HG02678 (cell line): ENCODE measurements at regions not wholly inside any gene's neighbourhood (a gene's known extent, or its start where the extent isn't known, plus 50 kb on each side); places are given as distances from the start of the nearest gene placed in this dataset.

ENCODE experiments used
- ATAC-seq: cut with Tn5 transposase; IDR thresholded peaks from one replicate; pipeline ENCODE4 v1.9.1; 2021; ENCODE audit warnings: mild to moderate bottlenecking, moderate library complexity; ENCODE audit not compliant: unreplicated experiment

DNA sequence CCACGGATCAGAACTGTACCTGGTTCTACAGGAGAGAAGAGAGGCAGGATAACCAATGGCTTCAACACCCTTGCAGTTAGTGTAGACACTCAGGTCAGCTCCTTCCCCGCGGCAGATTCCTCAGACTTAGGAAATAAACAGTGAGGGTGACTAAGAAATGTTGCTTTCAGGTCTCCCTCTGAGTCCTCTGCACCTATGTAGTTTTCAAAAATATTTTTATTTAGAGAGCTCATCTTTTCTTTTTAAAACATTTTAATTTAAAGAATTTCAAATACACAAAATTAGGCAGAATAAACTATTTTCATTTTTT is 195.2 kb downstream of the KLF12 start:
- no peak for ATAC-seq

- ATAC-seq = no peak
These were observed 195.7 kb downstream of the KLF12 start for GRCh38 chr13:73938372-73939070.

DNA sequence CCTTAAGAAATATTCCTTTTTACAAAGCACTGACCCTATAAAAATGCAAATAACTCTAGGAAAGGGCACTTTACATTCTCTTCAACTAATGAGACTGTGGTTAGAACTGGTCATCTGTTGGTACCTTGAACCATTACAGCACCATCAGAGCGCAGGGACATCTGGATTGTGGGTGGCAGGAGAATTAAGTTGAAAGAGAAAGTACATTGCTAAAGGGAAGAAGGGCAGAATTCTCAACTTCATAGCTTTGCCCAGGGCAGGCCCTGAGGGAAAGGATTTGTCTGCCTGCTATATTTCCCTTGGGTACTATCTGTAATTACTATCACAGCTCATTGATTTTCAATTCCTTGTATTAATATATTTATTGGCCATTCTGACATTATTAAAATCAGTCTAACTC is 196.8 kb downstream of the KLF12 start:
- no peak for ATAC-seq

- no peak for ATAC-seq
These were observed 198.2 kb downstream of the KLF12 start for GRCh38 chr13:73935991-73936390.

- no peak for ATAC-seq
These were observed 199.4 kb downstream of the KLF12 start for GRCh38 chr13:73934771-73935170.

- no peak for ATAC-seq
These were observed 200.0 kb downstream of the KLF12 start for GRCh38 chr13:73934215-73934641.

DNA sequence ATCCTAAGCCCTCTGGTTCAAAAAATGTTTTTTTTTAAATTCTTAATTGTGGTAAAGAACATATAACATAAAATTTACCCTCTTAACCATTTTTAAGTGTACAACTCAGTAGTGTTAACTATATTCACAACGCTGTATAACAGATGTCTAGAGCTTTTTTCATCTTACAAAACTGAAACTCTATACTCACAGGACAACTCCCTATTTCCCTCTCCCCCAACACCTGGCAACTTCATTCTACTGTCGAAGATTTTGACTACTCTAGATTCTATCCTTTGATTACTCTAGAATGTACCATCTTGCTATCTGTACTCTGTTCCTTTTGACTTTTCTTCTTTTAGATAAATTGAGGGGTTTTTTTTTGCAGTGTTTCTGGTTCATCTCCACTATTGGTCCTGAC is 200.4 kb downstream of the KLF12 start:
- ATAC-seq = peak; percentile 60

- ATAC-seq = no peak
These were observed 202.1 kb downstream of the KLF12 start for GRCh38 chr13:73932091-73932490.

DNA sequence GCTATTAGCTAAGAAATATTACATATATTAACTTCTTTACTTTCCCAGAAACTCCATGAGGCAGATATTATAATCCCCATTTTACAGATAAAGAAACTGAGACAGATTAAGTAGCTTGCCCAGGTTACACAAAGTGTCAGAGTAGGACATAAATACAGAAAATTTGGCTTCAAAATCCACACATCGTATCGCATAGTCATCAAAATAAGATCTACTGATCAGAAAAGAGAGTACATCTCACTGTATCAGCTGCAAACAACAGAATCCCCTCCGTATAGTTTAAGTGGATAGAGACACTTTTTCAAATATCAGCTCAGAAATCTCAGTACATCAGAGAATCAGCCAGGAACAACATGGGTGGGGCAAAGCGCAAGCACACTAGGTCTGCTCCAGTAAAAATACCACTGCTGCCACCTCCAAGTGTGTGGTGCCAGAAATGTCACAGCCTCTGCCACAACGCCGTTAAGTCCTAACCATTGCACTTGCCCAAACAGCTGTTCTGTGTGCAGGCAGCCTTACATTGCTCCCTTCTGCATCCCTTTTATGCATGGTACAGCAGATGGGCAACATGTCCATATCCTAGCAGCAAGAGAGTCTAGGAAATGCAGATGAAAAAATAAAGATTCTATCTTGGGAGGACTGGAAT is 204.8 kb downstream of the KLF12 start:
- no peak for ATAC-seq

- ATAC-seq = peak; percentile 81
These were observed 209.6 kb downstream of the KLF12 start for GRCh38 chr13:73924607-73925006.

GRCh38 chr13:73922493-73923393 is 211.5 kb downstream of the KLF12 start:
- ATAC-seq = no peak

DNA sequence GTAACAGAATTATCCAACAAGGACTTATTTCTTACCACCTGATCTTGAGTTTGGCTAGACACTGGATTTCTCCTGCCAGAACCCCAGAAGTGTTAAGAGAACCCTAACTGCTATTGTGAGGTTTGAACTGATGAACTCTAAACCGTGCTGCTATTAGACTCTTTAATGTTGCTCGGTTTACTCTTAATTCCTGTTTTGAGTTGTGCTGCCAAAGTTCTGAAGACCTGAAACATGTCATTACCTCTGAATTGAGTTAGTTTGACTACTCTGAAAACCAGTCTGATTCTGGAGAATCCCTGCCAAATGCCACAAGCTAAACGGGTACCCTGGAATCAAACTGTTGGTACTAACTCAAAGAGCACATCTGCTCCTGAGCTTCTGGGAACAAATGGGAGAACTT is 215.5 kb downstream of the KLF12 start:
- no peak for ATAC-seq

DNA sequence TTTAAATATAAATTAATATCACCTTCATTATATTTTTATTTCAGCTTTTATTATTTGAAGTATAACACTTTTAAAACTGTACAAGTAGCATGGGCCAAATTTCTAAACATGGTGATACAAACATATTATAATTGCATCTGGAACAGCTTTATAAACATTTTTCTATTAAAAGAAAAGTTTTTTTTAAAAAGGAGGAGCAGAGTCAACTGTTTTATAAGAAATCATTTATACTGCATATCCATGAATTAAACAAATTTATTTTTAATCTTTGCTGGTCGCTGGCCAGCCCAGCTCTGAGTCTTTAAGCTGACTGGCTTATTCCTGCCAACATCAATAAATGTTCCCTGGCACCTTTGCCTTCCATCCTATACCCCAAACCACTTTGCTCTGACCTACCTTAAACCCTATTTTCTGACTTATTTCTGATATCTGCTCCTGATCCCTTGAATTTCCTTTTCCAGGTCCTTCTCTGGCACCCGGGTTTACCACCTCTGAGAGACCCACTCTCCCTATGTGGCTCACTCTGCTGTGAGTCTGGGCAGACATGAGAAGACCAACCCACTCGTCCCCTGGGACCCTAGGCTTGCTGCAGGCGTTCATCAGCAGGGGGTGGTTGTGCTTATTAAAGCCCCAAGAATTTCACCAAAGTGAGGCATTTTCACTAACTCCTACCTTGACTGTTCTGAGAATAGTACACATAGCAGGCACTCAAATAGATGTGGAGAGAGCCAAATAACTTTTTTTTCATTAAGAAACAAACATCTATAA is 220.3 kb downstream of the KLF12 start:
- peak; percentile 55 for ATAC-seq

DNA sequence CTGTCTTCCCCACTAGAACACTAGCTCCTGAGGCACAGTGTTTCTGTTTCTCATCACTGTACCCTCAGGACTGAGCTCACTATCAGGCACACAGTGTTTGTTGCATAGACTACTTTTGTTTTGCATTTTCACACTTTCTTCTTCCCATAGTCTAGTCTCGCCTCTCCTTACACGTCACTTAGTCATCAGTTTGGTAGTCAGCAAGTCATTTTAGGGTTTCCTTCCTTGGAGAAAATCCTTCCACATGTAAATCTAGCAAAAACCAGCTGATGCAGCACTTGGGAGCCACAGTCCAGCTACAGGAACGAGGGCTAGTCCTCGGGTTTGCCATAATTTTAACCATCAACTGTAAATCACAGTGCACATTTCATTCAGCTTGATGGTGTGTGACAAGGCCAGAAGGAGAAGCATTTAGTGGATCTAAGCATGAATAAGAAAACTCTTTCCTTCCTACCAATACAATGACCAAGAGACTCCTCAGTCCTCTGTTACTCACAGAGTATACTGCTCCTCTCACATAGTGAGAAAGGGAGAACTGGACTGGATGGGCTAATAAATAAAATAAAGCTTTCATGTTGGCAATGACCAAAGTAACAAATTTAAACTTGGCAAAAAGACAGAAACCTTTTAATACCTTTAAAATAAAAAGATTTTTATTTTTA is 221.0 kb downstream of the KLF12 start:
- ATAC-seq = no peak

GRCh38 chr13:73911361-73911760 is 222.8 kb downstream of the KLF12 start:
- no peak for ATAC-seq

DNA sequence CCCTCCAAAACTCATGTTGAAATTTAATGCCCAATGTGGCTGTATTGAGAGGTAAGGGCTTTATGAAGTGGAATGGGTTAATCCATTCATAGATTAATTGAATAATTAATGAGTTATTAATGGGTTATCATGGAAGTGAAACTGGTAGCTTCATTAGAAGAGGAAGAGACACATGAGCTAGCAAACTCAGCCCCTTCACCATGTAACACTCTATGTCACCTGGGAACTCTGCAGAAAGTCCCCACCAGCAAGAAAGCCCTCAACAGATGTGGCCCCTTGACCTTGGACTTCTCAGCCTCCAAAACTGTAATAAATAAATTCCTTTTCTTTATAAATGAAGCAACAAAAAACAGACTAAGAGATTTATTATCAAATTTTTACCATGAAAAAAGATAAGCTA is 223.5 kb downstream of the KLF12 start:
- no peak for ATAC-seq

GRCh38 chr13:73908809-73909208 is 225.4 kb downstream of the KLF12 start:
- no peak for ATAC-seq

DNA sequence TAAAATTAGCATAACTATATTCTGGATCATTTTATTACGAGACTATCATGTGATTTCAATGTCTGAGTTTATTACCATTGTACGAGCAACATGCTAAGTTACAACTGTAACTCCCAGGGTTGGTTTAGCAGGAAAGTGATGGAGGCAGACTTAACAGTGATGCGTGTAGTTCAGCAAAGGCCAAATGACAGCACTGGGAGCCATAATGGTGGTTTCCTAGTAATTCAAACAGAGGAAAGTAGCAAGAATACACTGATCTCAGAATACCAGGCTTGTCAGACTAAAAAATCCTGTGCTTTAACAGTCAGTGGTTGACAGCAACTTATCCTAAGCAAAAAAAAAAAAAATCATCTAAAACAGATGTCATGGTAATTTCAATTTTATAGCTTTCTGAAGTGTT is 229.6 kb downstream of the KLF12 start:
- no peak for ATAC-seq

DNA sequence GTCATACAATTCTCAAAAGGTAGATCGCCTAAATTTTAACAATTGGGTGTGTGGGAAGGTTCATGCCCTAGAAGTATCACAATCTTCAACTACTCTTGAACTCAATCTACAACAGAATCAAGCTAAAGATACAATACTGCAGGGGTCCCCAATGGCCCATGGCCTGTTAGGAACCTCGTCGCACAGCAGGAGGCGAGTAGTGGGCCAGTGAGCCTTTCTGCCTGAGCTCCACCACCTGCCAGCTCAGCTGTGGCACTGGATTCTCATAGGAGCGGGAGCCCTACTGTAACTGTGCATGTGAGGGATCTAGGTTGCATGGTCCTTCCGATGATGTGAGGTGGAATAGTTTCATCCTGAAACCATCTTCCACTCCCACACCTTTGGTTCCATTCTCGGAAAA is 230.6 kb downstream of the KLF12 start:
- ATAC-seq = no peak

DNA sequence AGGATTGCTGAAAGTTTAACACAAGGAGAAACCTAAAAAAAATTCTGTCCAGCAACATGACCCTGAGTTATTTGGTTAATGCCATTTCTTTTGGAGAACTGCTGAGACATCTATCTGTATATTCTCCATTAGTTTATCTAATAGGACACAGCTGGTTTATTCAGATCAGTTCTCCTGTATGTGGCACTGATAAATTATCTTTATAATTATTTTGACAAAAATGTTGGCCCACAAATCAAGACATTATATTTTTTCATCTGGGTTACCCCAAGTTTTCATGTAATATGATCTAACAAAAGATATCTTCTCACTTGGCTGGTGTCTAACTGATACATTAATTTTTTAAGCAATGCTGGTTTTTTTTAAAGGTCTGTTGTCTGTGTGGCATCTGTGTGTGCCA is 231.4 kb downstream of the KLF12 start:
- ATAC-seq = no peak

DNA sequence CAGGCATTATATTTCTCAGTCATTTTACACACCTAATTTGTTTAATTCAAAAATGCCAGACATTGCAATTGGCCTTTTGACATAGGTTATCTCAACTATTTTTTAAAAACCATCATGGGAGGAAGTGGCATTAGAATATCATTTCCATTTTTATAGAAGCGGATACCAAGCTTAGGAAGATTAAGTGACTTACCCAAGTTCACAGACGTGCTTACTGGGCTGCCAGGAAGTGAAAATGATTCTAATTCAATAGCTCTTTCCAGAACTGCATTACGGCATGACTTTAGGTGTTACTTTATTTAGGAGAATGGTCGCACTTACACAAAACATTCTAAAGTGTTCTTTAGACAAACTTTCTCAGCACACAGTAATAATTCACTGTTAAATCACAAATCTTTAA is 231.9 kb downstream of the KLF12 start:
- no peak for ATAC-seq
